GM23248 (cell line): ENCODE measurements at regions not wholly inside any gene's neighbourhood (a gene's known extent, or its start where the extent isn't known, plus 50 kb on each side); places are given as distances from the start of the nearest gene placed in this dataset.

Source experiments
- EZH2 ChIP-seq: fragments of 200-600 bp; sonication (generic); IDR thresholded peaks from 2 replicates; pipeline ENCODE4 v1.6.1; 2018; ENCODE audit warnings: antibody characterized with exemption, mild to moderate bottlenecking; ENCODE audit not compliant: insufficient read depth, poor library complexity, severe bottlenecking
- EZH2phosphoT487 ChIP-seq: fragments of 200-600 bp; sonication (generic); IDR thresholded peaks from 2 replicates; pipeline ENCODE4 v1.6.1; 2018; ENCODE audit warnings: antibody characterized with exemption, moderate library complexity, mild to moderate bottlenecking, low read depth; ENCODE audit not compliant: insufficient read depth

DNA sequence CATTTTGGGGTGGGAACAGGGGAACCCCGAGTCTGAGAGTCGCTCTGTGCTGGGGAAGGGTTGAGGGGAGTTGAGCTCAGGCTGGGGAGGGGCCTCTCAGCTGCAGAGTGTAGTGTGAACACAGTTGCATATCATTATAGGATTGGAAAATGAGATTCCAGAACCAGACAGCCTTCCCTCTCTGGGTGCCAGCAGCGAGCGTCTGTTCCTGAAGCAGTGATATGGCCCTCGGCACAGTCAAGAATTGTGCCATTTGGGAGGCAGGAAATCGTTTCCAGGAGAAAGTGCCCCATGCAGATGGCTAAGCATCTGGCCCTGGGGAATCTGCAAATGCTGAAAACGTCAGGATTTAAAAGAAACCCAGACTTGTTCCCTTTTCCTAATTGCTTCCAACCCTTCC lies 70.4 kb upstream of the SFSWAP start:
- TF ChIP-seq EZH2 (no peak), EZH2phosphoT487 (no peak)
